BLaER1 treated with 17β-estradiol and CSF1 and Interleukin-3, amounts not matched to agents 10 nM and 100 nM (cell line): ENCODE measurements at regions not wholly inside any gene's neighbourhood (a gene's known extent, or its start where the extent isn't known, plus 50 kb on each side); places are given as distances from the start of the nearest gene placed in this dataset.

Experiments
- H3K27ac ChIP-seq, 11 experiments: shearing (Covaris generic); formaldehyde crosslinking; 2 replicates each; pipeline ENCODE4 v1.8.1; 2022
- H3K27me3 ChIP-seq, 11 experiments: shearing (Covaris generic); formaldehyde crosslinking; 2 replicates each; pipeline ENCODE4 v1.8.1; 2022
- H3K36me3 ChIP-seq, 11 experiments: shearing (Covaris generic); formaldehyde crosslinking; 2 replicates each; pipeline ENCODE4 v1.8.1; 2022
- H3K4me1 ChIP-seq, 10 experiments: shearing (Covaris generic); formaldehyde crosslinking; 2 replicates each; pipeline ENCODE4 v1.8.1; 2022
- H3K4me2 ChIP-seq, 11 experiments: shearing (Covaris generic); formaldehyde crosslinking; 2 replicates each; pipeline ENCODE4 v1.8.1; 2022
- H3K4me3 ChIP-seq, 10 experiments: shearing (Covaris generic); formaldehyde crosslinking; 2 replicates each; pipeline ENCODE4 v1.8.1; 2022
- H3K9ac ChIP-seq, 11 experiments: shearing (Covaris generic); formaldehyde crosslinking; 2 replicates each; pipeline ENCODE4 v1.8.1; 2022
- H3K9me3 ChIP-seq, 11 experiments: shearing (Covaris generic); formaldehyde crosslinking; replicated peaks in 1 of 11; 2 replicates each; pipeline ENCODE4 v1.8.1; 2022
- H4K20me1 ChIP-seq, 11 experiments: shearing (Covaris generic); formaldehyde crosslinking; 2 replicates each; pipeline ENCODE4 v1.8.1; 2022
- Cebpa-rat ChIP-seq, 11 experiments: shearing (Covaris generic); IDR thresholded peaks; 2 replicates each; pipeline ENCODE4 v1.8.1; 2022

DNA sequence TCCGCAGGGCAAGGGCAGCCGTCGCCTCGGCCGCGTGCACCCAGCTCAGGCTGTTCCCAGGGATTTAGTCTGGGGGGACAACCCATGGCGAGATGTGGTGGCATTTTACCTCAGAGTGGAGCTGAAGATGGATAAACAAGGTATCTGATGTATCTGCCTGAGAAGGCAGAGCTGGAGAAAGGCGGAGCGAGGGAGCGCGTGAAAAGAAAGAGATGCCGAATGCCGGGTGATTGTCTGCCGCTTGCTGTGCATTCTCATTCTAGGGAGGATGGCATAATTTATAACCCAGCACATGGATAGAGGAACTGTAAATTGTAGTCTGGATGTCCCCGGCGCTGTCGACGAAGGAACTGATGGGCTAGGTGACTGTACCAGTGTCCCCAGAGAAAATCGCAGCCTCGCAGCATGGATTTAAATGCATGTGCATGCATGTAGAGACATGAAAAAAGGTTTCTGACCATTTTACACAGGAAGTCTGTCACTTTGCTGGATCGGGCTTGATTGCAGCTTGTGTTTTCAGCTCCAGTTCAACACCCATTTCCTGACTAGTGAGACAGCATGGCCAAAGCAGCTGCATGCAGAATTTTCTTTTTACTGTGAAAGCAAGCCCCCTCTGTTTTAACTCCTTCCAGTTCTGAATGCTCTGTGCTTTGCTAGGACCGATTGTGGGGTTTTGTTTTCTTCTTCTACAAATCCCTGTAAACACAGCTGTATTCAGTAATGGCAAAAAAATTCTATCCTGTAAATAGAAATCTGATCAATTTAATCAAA lies 149.7 kb downstream of the PRL start:
- peak overlapping the region in 9 of 11 experiments; percentile 1 to 79 (median 70); a peak in 17 of 22 replicates for H3K9ac ChIP-seq
- no peaks in the 10 kb centered on the region for H3K27me3 ChIP-seq
- no peaks in the 10 kb centered on the region for H3K9me3 ChIP-seq
- H3K4me2 ChIP-seq = peak overlapping the region; percentile 68 to 92 (median 77)
- H3K4me1 ChIP-seq = peaks cover 41 to 72% (median 66%) of the 10 kb centered on the region in 10 experiments
- peaks cover 0 to 1% (median 0%) of the 10 kb centered on the region in 11 experiments; a peak in 1 of 22 replicates for H3K36me3 ChIP-seq
- H3K27ac ChIP-seq = peak overlapping the region in 9 of 11 experiments; percentile 63 to 99 (median 98); a peak in 18 of 22 replicates
- H3K4me3 ChIP-seq = peak overlapping the region in 4 of 10 experiments; percentile 1 to 22 (median 16); a peak in 6 of 20 replicates
- no peaks in the 10 kb centered on the region for H4K20me1 ChIP-seq
- TF ChIP-seq Cebpa-rat (IDR thresholded peaks at IDR 0.05) = no peak

DNA sequence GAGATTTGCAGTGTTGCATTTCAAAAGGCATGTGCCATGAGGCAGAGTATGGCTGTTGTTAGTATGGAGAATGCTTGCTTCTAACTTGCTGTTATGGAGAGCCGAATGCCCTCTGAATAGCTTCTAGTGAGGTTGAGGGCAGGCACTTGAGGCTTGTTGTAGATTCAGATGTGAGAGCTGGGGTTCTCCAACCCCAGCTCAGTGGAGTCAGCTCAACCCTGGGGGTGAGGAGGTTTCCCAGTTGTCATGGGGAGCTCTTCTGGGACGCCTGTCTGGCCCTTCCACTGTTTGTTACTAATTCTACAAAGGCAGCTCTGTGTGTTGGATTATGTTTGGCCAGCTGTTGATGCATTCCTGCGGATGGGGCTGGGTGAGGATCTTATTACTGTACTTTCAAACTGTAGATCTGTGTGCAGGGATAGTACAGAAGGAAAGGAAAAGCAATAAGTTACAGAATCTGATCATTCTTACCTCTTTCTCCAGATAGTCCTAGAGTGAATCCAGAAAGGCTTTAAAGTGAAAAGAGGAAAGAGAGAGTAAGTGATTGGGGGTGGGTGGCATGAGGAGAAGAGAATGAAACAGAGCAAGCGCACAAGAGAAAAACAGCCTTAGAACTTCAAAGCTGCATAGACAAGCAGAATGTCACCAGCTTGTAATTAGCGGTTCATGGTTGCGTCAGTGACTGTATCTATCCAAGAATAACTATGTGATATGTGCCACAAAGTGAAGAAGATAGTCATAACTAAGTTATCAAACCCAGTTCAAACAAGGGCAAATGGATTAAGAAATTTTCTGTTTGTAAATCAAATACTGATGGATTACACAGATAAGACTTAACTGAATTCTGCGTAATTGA lies 148.7 kb downstream of the PRL start:
- no peaks in the 10 kb centered on the region for H3K9me3 ChIP-seq
- no peak for TF ChIP-seq Cebpa-rat (IDR thresholded peaks at IDR 0.05)
- peak overlapping the region in 9 of 11 experiments; percentile 63 to 99 (median 98); a peak in 18 of 22 replicates for H3K27ac ChIP-seq
- no peaks in the 10 kb centered on the region for H4K20me1 ChIP-seq
- no peaks in the 10 kb centered on the region; a peak in 1 of 22 replicates for H3K36me3 ChIP-seq
- peaks cover 45 to 83% (median 76%) of the 10 kb centered on the region in 10 experiments for H3K4me1 ChIP-seq
- H3K27me3 ChIP-seq = no peaks in the 10 kb centered on the region
- H3K4me3 ChIP-seq = peak overlapping the region in 2 of 10 experiments; percentile 1 to 8; a peak in 1 of 20 replicates
- H3K9ac ChIP-seq = peak overlapping the region in 8 of 11 experiments; percentile 57 to 79 (median 71); a peak in 17 of 22 replicates
- H3K4me2 ChIP-seq = peak overlapping the region; percentile 68 to 92 (median 77)

DNA sequence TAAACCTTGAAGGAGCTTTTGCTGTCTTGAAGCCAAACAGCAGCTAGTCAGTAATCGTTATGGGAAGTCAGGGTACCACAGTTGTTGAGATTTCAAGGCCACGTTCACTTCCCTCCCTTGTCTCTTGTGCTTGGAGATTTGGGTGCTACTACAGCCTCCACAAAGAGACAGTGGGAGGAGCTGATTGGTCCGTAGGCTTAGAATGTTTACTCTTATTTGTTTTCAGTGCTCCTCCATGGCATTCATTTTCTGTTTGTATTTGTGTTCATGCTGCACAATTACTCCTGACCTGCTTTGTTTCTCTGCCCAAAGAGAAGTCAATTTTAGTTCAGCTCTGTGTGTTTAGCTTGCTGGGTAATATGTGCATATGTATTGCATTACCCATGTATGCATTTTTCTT lies 147.7 kb downstream of the PRL start:
- no peak for TF ChIP-seq Cebpa-rat (IDR thresholded peaks at IDR 0.05)
- no peak overlapping the region; a peak in 1 of 20 replicates for H3K4me3 ChIP-seq
- H3K27ac ChIP-seq = peak overlapping the region in 10 of 11 experiments; percentile 38 to 99 (median 98); a peak in 19 of 22 replicates

DNA sequence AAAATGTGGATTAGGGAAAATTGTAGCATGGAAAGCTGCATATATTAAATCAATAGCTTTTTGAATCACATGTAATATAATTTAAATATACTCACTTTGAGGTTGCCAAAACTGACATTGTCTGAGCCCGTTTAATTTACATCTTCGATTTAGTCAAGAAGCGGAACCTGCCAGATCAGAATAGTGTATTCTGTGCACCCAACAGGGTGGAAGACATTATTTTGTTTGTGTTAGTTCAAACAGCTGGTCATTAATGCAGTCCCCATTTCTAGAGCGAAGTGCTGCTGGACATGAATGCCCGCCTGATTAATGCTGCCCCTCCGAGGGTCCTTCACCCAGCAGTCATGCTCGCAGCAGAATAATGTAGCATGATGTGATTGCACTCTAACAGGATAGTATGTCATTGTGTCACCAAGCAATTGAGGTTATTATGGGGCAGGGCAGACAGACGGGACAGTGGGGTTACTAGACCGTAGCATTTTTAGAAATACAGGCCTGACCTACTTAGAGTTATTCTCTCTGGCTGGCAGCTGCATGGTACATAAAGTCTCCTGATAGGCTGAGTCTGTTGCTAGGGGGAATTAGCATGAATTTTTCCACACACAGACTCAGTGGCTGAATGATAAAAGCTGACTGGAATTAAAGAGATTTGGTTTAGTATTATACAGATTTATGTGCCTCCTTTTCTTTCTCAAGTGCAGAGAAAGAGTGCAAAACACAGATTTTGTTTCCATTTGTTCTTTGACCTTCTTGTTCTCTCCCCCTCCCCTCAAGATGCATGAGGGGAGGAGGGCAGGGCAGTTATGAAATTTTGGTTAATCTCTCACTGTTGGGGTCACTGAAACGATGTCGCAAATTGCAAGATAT lies 147.1 kb downstream of the PRL start:
- H3K27ac ChIP-seq = peak overlapping the region in 10 of 11 experiments; percentile 38 to 99 (median 98); a peak in 19 of 22 replicates
- no peak overlapping the region; a peak in 2 of 20 replicates for H3K4me3 ChIP-seq
- H3K36me3 ChIP-seq = no peaks in the 10 kb centered on the region; a peak in 1 of 22 replicates
- H3K9ac ChIP-seq = peak overlapping the region in 9 of 11 experiments; percentile 29 to 79 (median 70); a peak in 17 of 22 replicates
- no peaks in the 10 kb centered on the region for H3K9me3 ChIP-seq
- no peaks in the 10 kb centered on the region for H3K27me3 ChIP-seq
- H4K20me1 ChIP-seq = no peaks in the 10 kb centered on the region
- TF ChIP-seq Cebpa-rat (IDR thresholded peaks at IDR 0.05) = peak in 3 of 11 experiments; percentile 27 to 59 (median 29); a peak in 4 of 22 replicates
- H3K4me1 ChIP-seq = peaks cover 61 to 96% (median 89%) of the 10 kb centered on the region in 10 experiments
- H3K4me2 ChIP-seq = peak overlapping the region; percentile 12 to 92 (median 77); a peak in 20 of 22 replicates

More for the DNA sequence above, 147.7 kb downstream of the PRL start:
- no peaks in the 10 kb centered on the region for H3K27me3 ChIP-seq
- peak overlapping the region in 10 of 11 experiments; percentile 31 to 92 (median 78); a peak in 19 of 22 replicates for H3K4me2 ChIP-seq
- H3K36me3 ChIP-seq = no peaks in the 10 kb centered on the region; a peak in 1 of 22 replicates
- peak overlapping the region in 8 of 11 experiments; percentile 53 to 79 (median 71); a peak in 16 of 22 replicates for H3K9ac ChIP-seq
- H4K20me1 ChIP-seq = no peaks in the 10 kb centered on the region
- no peaks in the 10 kb centered on the region for H3K9me3 ChIP-seq
- peaks cover 55 to 90% (median 83%) of the 10 kb centered on the region in 10 experiments for H3K4me1 ChIP-seq

DNA sequence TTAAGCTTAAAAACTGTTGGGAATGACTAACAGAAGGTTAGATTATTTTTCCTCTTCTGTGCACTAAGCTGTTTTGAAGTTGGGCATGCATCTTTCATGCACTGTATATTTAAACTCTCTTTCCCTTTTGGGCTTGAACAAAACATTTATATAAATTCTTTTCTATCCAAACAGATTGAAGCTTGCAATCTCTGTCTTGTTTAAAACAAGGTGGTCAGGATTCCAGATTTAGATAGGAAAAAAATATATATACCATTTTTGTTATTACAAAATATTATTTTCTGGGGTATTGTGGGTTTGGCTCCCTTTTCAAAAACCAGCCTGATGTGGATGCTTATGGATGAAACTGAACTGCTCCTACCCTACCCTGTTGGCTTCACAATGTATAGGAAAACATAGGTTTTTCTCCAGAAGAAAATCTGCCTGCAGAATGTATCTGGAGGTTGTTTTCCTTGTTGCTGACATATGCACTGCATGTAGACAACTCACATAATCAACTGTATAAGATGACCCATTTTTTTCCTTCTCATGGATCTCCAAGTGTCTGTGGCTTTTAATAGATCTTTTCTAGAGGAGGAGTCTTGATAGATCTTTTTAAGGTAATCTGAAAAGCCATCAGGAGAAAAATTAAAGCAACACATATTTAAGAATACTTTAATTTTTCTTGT lies 146.3 kb downstream of the PRL start:
- peak overlapping the region in 10 of 11 experiments; percentile 31 to 92 (median 78); a peak in 19 of 22 replicates for H3K4me2 ChIP-seq
- peak overlapping the region in 9 of 11 experiments; percentile 29 to 79 (median 70); a peak in 17 of 22 replicates for H3K9ac ChIP-seq
- TF ChIP-seq Cebpa-rat (IDR thresholded peaks at IDR 0.05) = no peak
- no peaks in the 10 kb centered on the region for H3K27me3 ChIP-seq
- no peaks in the 10 kb centered on the region; a peak in 1 of 22 replicates for H3K36me3 ChIP-seq
- H3K27ac ChIP-seq = peak overlapping the region in 9 of 11 experiments; percentile 63 to 99 (median 98); a peak in 19 of 22 replicates
- no peaks in the 10 kb centered on the region for H3K9me3 ChIP-seq
- no peaks in the 10 kb centered on the region for H4K20me1 ChIP-seq
- H3K4me1 ChIP-seq = peaks cover 64 to 100% (median 93%) of the 10 kb centered on the region in 10 experiments
- no peak overlapping the region for H3K4me3 ChIP-seq

DNA sequence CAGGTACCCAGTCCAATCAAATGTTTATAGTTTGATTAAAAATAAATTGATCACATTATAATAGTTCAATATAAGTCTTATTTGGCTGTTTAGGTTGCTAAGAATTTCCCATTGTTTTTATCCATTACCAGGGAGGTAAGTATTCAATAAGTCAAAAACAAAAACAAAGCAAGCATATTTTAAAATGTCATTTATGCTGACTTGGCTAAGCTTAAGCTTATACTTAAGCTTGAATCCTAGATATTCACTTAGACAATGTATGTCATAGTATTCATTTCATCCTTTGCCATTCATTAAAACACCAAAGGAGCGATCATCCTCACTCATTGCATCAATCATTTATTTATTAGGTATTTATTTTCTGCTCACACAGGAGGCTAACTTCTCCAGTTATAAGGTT lies 144.9 kb downstream of the PRL start:
- Histone ChIP-seq H3K27me3 (no peaks in the 10 kb centered on the region), H3K27ac (peak overlapping the region in 10 of 11 experiments; percentile 66 to 99 (median 98); a peak in 19 of 22 replicates), H3K4me3 (no peak overlapping the region), H3K9me3 (no peaks in the 10 kb centered on the region), H3K4me2 (peak overlapping the region in 9 of 11 experiments; percentile 63 to 92 (median 71); a peak in 18 of 22 replicates), H3K9ac (peak overlapping the region in 8 of 11 experiments; percentile 82 to 89 (median 86); a peak in 14 of 22 replicates), H3K4me1 (peaks cover 58 to 99% (median 91%) of the 10 kb centered on the region in 10 experiments), H3K36me3 (peaks cover 0 to 4% (median 0%) of the 10 kb centered on the region in 11 experiments; a peak in 2 of 22 replicates), H4K20me1 (no peaks in the 10 kb centered on the region)
- TF ChIP-seq Cebpa-rat (IDR thresholded peaks at IDR 0.05) = no peak

DNA sequence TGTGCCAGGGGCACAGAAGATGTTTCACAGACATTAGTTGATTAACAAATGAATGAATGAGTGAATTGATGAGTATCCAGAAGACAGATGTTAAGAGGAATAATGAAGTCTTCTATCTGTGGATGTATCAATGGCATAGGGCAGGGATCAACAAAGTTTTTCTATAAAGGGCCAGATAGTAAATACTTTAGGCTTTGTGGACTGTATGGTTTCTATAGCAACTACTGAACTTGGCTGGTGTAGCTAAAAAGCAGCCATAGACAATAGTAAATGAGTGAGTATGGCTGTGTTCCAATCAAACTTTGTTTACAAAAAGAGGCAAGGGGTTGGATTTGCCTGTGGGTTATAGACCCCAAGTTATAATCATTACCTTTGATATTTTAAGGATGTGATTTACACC lies 144.0 kb downstream of the PRL start:
- H3K4me3 ChIP-seq = no peak overlapping the region
- no peak for TF ChIP-seq Cebpa-rat (IDR thresholded peaks at IDR 0.05)
- H3K4me2 ChIP-seq = peak overlapping the region in 10 of 11 experiments; percentile 1 to 92 (median 70); a peak in 20 of 22 replicates
- H3K36me3 ChIP-seq = peaks cover 0 to 10% (median 0%) of the 10 kb centered on the region in 11 experiments; a peak in 5 of 22 replicates
- no peaks in the 10 kb centered on the region for H3K27me3 ChIP-seq
- no peaks in the 10 kb centered on the region for H4K20me1 ChIP-seq
- peak overlapping the region in 10 of 11 experiments; percentile 66 to 99 (median 98); a peak in 20 of 22 replicates for H3K27ac ChIP-seq
- H3K9ac ChIP-seq = peak overlapping the region in 9 of 11 experiments; percentile 66 to 89 (median 85); a peak in 18 of 22 replicates
- H3K4me1 ChIP-seq = peaks cover 49 to 90% (median 81%) of the 10 kb centered on the region in 10 experiments
- peaks cover 0 to 7% (median 0%) of the 10 kb centered on the region in 11 experiments; a peak in 1 of 22 replicates for H3K9me3 ChIP-seq
